ENCODE measurements at regions not wholly inside any gene's neighbourhood (a gene's known extent, or its start where the extent isn't known, plus 50 kb on each side); places are given as distances from the start of the nearest gene placed in this dataset.

DNA sequence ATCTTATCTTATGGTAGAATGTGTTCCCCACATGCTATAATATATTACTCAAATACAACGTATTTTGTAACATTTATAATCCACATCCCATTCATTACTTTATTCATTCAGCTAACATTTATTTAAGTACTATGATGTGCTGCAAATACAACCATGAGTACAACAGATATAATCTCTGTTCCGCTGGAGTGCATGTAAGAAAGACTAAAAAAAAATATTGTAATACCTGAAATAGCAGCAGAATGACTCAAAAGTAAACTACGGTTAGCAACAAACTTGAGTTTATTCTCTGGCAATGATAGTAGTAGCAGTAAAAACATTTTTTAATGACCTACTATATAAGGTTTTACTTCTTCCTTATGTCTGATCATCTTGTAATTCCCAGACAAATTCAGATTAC lies 1776.3 kb downstream of the STIM2 start:
- TF ChIP-seq POLR2A (IDR thresholded peaks at IDR 0.05; ENCODE audit: low read depth, low read length) (no peak), TAF1 (IDR thresholded peaks at IDR 0.05; ENCODE audit: borderline replicate concordance, low read depth, low read length) (no peak), POLR2AphosphoS5 (IDR thresholded peaks at IDR 0.05; ENCODE audit: low read depth, low read length) (no peak)
